SH-SY5Y (cell line): ENCODE measurements at regions not wholly inside any gene's neighbourhood (a gene's known extent, or its start where the extent isn't known, plus 50 kb on each side); places are given as distances from the start of the nearest gene placed in this dataset.

Source experiments
- GATA2 ChIP-seq: IDR thresholded peaks from 2 replicates; pipeline ENCODE4 v1.6.1; 2011; ENCODE audit warnings: mild to moderate bottlenecking, low read depth, low read length
- GATA3 ChIP-seq: IDR thresholded peaks from 2 replicates; pipeline ENCODE4 v1.6.1; 2011; ENCODE audit warnings: low read depth, mild to moderate bottlenecking, low read length, moderate library complexity

- TF ChIP-seq GATA3 (no peak), GATA2 (no peak)
Observed at GRCh38 chr1:14156543-14156942, 441.9 kb upstream of the KAZN start.

GRCh38 chr1:14160781-14161180 lies 437.7 kb upstream of the KAZN start:
- no peak for TF ChIP-seq GATA3
- no peak for TF ChIP-seq GATA2

- TF ChIP-seq GATA2 (no peak), GATA3 (no peak)
Observed at GRCh38 chr1:14163246-14163645, 435.2 kb upstream of the KAZN start.

GRCh38 chr1:14165371-14165801 lies 433.1 kb upstream of the KAZN start:
- TF ChIP-seq GATA3 (no peak), GATA2 (no peak)

- TF ChIP-seq GATA2, result no peak
- no peak for TF ChIP-seq GATA3
Observed at GRCh38 chr1:14167884-14168283, 430.6 kb upstream of the KAZN start.

- TF ChIP-seq GATA2 (no peak), GATA3 (no peak)
Observed at GRCh38 chr1:14168326-14169063, 430.0 kb upstream of the KAZN start.

- no peak for TF ChIP-seq GATA3
- no peak for TF ChIP-seq GATA2
Observed at GRCh38 chr1:14173598-14173997, 424.9 kb upstream of the KAZN start.

GRCh38 chr1:14180738-14181137 lies 417.7 kb upstream of the KAZN start:
- no peak for TF ChIP-seq GATA3
- no peak for TF ChIP-seq GATA2

- TF ChIP-seq GATA3, result no peak
Observed at GRCh38 chr1:14181191-14181795, 417.2 kb upstream of the KAZN start.

- no peak for TF ChIP-seq GATA3
- TF ChIP-seq GATA2, result no peak
Observed at GRCh38 chr1:14182856-14183255, 415.6 kb upstream of the KAZN start.

GRCh38 chr1:14183329-14183728 lies 415.2 kb upstream of the KAZN start:
- no peak for TF ChIP-seq GATA2
- TF ChIP-seq GATA3, result no peak

GRCh38 chr1:14184454-14184853 lies 414.0 kb upstream of the KAZN start:
- no peak for TF ChIP-seq GATA3

GRCh38 chr1:14189381-14189780 lies 409.1 kb upstream of the KAZN start:
- TF ChIP-seq GATA2 (no peak), GATA3 (no peak)

GRCh38 chr1:14190508-14190907 lies 408.0 kb upstream of the KAZN start:
- TF ChIP-seq GATA2 (no peak), GATA3 (no peak)

- no peak for TF ChIP-seq GATA2
- no peak for TF ChIP-seq GATA3
Observed at GRCh38 chr1:14194511-14194910, 404.0 kb upstream of the KAZN start.
